ENCODE measurements at regions not wholly inside any gene's neighbourhood (a gene's known extent, or its start where the extent isn't known, plus 50 kb on each side); places are given as distances from the start of the nearest gene placed in this dataset.

DNA sequence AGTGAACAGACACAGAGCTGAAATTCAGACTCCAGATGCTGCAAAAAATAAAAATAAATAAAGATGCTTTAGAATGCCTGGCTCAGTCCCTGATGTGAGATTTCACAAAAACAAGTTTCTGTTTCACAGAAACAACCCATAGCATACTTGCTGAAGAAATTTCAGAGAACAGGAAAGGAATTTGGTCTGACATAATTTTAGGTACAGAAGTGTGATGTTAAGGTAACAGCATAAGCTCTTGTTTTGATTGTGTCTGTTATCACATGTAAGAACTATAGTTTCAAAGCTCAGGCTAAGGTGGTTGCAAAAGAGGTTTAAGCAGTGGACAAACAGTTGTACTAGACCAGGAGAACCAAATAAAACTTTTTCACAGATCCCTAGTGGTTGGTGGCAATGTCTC is 152.1 kb downstream of the PTGER3 start (continued):
- TF ChIP-seq POLR2A (IDR thresholded peaks at IDR 0.05; ENCODE audit: borderline replicate concordance, extremely low read depth, insufficient read depth, insufficient read length) (no peak), EZH2 (IDR thresholded peaks at IDR 0.05) (no peak), CBX3 (IDR thresholded peaks at IDR 0.05; ENCODE audit: low read depth) (no peak), CEBPB (IDR thresholded peaks at IDR 0.05; ENCODE audit: low read depth) (no peak), EGR1 (IDR thresholded peaks at IDR 0.05; ENCODE audit: low read depth) (no peak), SP1 (IDR thresholded peaks at IDR 0.05; ENCODE audit: low read depth) (no peak), YY1 (IDR thresholded peaks at IDR 0.05; ENCODE audit: extremely low read depth, insufficient replicate concordance, low read depth, low read length) (no peak), POLR2AphosphoS5 (IDR thresholded peaks at IDR 0.05; ENCODE audit: low read depth, low read length) (no peak)
- TF ChIP-seq, protein P1, sequence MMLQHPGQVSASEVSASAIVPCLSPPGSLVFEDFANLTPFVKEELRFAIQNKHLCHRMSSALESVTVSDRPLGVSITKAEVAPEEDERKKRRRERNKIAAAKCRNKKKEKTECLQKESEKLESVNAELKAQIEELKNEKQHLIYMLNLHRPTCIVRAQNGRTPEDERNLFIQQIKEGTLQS (IDR thresholded peaks at IDR 0.05): no peak
- TF ChIP-seq, protein P2, sequence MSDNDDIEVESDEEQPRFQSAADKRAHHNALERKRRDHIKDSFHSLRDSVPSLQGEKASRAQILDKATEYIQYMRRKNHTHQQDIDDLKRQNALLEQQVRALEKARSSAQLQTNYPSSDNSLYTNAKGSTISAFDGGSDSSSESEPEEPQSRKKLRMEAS (IDR thresholded peaks at IDR 0.05): no peak

DNA sequence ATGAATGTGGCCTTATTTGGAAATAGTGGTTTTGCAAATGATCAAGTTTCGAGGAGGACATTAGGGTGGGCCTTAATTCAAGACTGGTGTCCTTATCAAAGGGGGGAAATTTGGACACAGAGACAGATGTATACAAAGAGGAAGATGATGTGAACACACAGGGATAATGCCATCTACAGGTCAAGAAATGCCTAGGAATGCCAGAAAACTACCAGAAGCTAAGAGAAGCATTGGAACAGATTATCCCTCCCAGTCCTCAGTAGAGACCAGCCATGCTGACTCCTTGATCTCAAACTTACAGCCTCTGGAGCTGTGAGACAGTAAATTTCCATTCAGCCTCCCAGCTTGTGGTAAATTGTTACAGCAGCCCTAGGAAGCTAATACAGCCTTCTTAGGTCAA is 151.4 kb downstream of the PTGER3 start:
- Histone ChIP-seq H3K9me2 (ENCODE audit: insufficient read depth) (no peaks in the 10 kb centered on the region), H3K27ac (ENCODE audit: low read depth, low read length) (no peak overlapping the region), H3K4me2 (ENCODE audit: low read length) (no peak overlapping the region), H3K9me3 (ENCODE audit: control insufficient read depth in 1 of 2, insufficient read depth in 1 of 2, low read depth in 1 of 2, low read length in 2 of 2) (no peaks in the 10 kb centered on the region), H4K20me1 (ENCODE audit: insufficient read depth) (no peaks in the 10 kb centered on the region), H2AFZ (ENCODE audit: low read depth, low read length, poor library complexity, severe bottlenecking) (no peak overlapping the region), H3K36me3 (ENCODE audit: control insufficient read depth in 1 of 2, insufficient read depth in 2 of 2, low read length in 2 of 2) (no peaks in the 10 kb centered on the region), H3K27me3 (ENCODE audit: insufficient read depth, low read length) (peaks cover 6% of the 10 kb centered on the region), H3K4me1 (ENCODE audit: control insufficient read depth in 1 of 2, insufficient read depth in 2 of 2, low read length in 2 of 2) (no peaks in the 10 kb centered on the region), H3K79me2 (ENCODE audit: insufficient read depth, low read length) (no peaks in the 10 kb centered on the region), H3K9ac (ENCODE audit: low read length) (no peak overlapping the region), H3K4me3 (replicated peaks in 1 of 2; ENCODE audit: low read depth in 1 of 2, low read length in 2 of 2) (no peak overlapping the region)
- no TSS peak for BruUV-seq (replicated peaks)
- CTCF ChIA-PET: no interaction called here
- POLR2A ChIA-PET: no interaction called here
- ATAC-seq: 0 out of 2 replicates have a peak, but pooled peaks have one; percentile 60
- intact Hi-C loops (cut with micrococcal nuclease): no loop called here
- DNase-seq (ENCODE audit: low read depth, low spot score): no peak
- RAD21 ChIA-PET (ENCODE audit: low non-redundant PET in 1 of 2, low total read pairs in 2 of 2, uncharacterized antibody in 2 of 2, unreplicated experiment in 2 of 2): no interaction called here
- TF ChIP-seq POLR2A (IDR thresholded peaks at IDR 0.05; ENCODE audit: borderline replicate concordance, extremely low read depth, insufficient read depth, insufficient read length) (no peak), YY1 (IDR thresholded peaks at IDR 0.05; ENCODE audit: extremely low read depth, insufficient replicate concordance, low read depth, low read length) (no peak), TCF7L2 (IDR thresholded peaks at IDR 0.05; ENCODE audit: borderline replicate concordance, extremely low read depth, insufficient read depth, insufficient read length) (no peak), RAD21 (IDR thresholded peaks at IDR 0.05; ENCODE audit: low read depth) (no peak)
- TF ChIP-seq, protein P3, sequence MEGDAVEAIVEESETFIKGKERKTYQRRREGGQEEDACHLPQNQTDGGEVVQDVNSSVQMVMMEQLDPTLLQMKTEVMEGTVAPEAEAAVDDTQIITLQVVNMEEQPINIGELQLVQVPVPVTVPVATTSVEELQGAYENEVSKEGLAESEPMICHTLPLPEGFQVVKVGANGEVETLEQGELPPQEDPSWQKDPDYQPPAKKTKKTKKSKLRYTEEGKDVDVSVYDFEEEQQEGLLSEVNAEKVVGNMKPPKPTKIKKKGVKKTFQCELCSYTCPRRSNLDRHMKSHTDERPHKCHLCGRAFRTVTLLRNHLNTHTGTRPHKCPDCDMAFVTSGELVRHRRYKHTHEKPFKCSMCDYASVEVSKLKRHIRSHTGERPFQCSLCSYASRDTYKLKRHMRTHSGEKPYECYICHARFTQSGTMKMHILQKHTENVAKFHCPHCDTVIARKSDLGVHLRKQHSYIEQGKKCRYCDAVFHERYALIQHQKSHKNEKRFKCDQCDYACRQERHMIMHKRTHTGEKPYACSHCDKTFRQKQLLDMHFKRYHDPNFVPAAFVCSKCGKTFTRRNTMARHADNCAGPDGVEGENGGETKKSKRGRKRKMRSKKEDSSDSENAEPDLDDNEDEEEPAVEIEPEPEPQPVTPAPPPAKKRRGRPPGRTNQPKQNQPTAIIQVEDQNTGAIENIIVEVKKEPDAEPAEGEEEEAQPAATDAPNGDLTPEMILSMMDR (IDR thresholded peaks at IDR 0.05 in 2 of 3, conservative IDR thresholded peaks at IDR 0.05 in 1 of 3; ENCODE audit: borderline replicate concordance in 1 of 3, insufficient read depth in 1 of 3, low read depth in 2 of 3, low read length in 2 of 3): peak in 2 of 3 experiments; percentile 24 to 38; a peak in 3 of 6 replicates
- TF ChIP-seq, protein P2 (IDR thresholded peaks at IDR 0.05): no peak

All from HCT116 (cell line).